ENCODE measurements at regions not wholly inside any gene's neighbourhood (a gene's known extent, or its start where the extent isn't known, plus 50 kb on each side); places are given as distances from the start of the nearest gene placed in this dataset.

- peaks cover 4% of the 10 kb centered on the region; the same call in 1 of the 2 replicates for H3K36me3 Mint-ChIP-seq
- peaks cover 4% of the 10 kb centered on the region; the same call in 1 of the 2 replicates for H3K9me3 Mint-ChIP-seq
- POLR2A ChIA-PET: interaction anchor here (0.7 to 2.6 kb wide), 2 partner anchors 12 to 56 kb away, joined by 3 to 18 read pairs; partner anchors contain the start of gene SSBP3
- peak overlapping the region; percentile 34; the same call in 1 of the 2 replicates for H3K27ac Mint-ChIP-seq
- H3K27me3 Mint-ChIP-seq (ENCODE audit: low read depth): peaks cover 3% of the 10 kb centered on the region
- DNase-seq (ENCODE audit: low spot score) (no peak), ATAC-seq (peak; percentile 8)
- TF ChIP-seq, protein P1, sequence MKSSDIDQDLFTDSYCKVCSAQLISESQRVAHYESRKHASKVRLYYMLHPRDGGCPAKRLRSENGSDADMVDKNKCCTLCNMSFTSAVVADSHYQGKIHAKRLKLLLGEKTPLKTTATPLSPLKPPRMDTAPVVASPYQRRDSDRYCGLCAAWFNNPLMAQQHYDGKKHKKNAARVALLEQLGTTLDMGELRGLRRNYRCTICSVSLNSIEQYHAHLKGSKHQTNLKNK (CRISPR knock-in tag; IDR thresholded peaks at IDR 0.05): no peak
- TF ChIP-seq FOXP1 (CRISPR knock-in tag; IDR thresholded peaks at IDR 0.05; ENCODE audit: borderline replicate concordance) (0 out of 2 replicates have a peak, but pooled peaks have one; percentile 35), GTF2I (CRISPR knock-in tag; conservative IDR thresholded peaks at IDR 0.05) (0 out of 2 replicates have a peak, but pooled peaks have one; percentile 4), SMAD3 (CRISPR knock-in tag; IDR thresholded peaks at IDR 0.05; ENCODE audit: borderline replicate concordance) (no peak), KAT7 (CRISPR knock-in tag; IDR thresholded peaks at IDR 0.05; ENCODE audit: borderline replicate concordance) (no peak)
- TF ChIP-seq, protein P2, sequence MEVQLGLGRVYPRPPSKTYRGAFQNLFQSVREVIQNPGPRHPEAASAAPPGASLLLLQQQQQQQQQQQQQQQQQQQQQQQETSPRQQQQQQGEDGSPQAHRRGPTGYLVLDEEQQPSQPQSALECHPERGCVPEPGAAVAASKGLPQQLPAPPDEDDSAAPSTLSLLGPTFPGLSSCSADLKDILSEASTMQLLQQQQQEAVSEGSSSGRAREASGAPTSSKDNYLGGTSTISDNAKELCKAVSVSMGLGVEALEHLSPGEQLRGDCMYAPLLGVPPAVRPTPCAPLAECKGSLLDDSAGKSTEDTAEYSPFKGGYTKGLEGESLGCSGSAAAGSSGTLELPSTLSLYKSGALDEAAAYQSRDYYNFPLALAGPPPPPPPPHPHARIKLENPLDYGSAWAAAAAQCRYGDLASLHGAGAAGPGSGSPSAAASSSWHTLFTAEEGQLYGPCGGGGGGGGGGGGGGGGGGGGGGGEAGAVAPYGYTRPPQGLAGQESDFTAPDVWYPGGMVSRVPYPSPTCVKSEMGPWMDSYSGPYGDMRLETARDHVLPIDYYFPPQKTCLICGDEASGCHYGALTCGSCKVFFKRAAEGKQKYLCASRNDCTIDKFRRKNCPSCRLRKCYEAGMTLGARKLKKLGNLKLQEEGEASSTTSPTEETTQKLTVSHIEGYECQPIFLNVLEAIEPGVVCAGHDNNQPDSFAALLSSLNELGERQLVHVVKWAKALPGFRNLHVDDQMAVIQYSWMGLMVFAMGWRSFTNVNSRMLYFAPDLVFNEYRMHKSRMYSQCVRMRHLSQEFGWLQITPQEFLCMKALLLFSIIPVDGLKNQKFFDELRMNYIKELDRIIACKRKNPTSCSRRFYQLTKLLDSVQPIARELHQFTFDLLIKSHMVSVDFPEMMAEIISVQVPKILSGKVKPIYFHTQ (CRISPR knock-in tag; IDR thresholded peaks at IDR 0.05): no peak
- TF ChIP-seq, protein P3, sequence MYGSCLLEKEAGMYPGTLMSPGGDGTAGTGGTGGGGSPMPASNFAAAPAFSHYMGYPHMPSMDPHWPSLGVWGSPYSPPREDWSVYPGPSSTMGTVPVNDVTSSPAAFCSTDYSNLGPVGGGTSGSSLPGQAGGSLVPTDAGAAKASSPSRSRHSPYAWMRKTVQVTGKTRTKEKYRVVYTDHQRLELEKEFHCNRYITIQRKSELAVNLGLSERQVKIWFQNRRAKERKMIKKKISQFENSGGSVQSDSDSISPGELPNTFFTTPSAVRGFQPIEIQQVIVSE (CRISPR knock-in tag; IDR thresholded peaks at IDR 0.05; ENCODE audit: borderline replicate concordance): no peak
- TF ChIP-seq, protein P4, sequence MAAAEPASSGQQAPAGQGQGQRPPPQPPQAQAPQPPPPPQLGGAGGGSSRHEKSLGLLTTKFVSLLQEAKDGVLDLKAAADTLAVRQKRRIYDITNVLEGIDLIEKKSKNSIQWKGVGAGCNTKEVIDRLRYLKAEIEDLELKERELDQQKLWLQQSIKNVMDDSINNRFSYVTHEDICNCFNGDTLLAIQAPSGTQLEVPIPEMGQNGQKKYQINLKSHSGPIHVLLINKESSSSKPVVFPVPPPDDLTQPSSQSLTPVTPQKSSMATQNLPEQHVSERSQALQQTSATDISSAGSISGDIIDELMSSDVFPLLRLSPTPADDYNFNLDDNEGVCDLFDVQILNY (CRISPR knock-in tag; IDR thresholded peaks at IDR 0.05): no peak
- CTCF ChIA-PET: interaction anchor here (0.6 to 2.5 kb wide), 7 partner anchors 25 to 339 kb away, joined by 3 to 14 read pairs (median 3); partner anchors contain the start of genes SSBP3 and TTC22
- peaks cover 75% of the 10 kb centered on the region for H3K4me1 Mint-ChIP-seq
- no peak overlapping the region for H3K4me3 Mint-ChIP-seq
Observed at GRCh38 chr1:54462597-54463258, 56.5 kb upstream of the SSBP3 start.

GRCh38 chr1:54461731-54462596, 55.8 kb upstream of the SSBP3 start:
- no peak; the same call in 1 of the 2 replicates for ATAC-seq
- Mint-ChIP-seq H3K27ac (peak overlapping the region; percentile 66; the same call in 1 of the 2 replicates), H3K36me3 (no peaks in the 10 kb centered on the region), H3K4me3 (no peak overlapping the region), H3K9me3 (no peaks in the 10 kb centered on the region), H3K27me3 (ENCODE audit: low read depth) (peaks cover 3% of the 10 kb centered on the region), H3K4me1 (peaks cover 72% of the 10 kb centered on the region)
- no peak for TF ChIP-seq NR3C1 (CRISPR knock-in tag; conservative IDR thresholded peaks at IDR 0.05; ENCODE audit: low read depth)
- TF ChIP-seq, protein P5, sequence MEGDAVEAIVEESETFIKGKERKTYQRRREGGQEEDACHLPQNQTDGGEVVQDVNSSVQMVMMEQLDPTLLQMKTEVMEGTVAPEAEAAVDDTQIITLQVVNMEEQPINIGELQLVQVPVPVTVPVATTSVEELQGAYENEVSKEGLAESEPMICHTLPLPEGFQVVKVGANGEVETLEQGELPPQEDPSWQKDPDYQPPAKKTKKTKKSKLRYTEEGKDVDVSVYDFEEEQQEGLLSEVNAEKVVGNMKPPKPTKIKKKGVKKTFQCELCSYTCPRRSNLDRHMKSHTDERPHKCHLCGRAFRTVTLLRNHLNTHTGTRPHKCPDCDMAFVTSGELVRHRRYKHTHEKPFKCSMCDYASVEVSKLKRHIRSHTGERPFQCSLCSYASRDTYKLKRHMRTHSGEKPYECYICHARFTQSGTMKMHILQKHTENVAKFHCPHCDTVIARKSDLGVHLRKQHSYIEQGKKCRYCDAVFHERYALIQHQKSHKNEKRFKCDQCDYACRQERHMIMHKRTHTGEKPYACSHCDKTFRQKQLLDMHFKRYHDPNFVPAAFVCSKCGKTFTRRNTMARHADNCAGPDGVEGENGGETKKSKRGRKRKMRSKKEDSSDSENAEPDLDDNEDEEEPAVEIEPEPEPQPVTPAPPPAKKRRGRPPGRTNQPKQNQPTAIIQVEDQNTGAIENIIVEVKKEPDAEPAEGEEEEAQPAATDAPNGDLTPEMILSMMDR (IDR thresholded peaks at IDR 0.05): no peak
- ChIA-PET CTCF (interaction anchor here (0.6 to 1.6 kb wide), 4 partner anchors 25 to 339 kb away, joined by 3 to 8 read pairs (median 3); partner anchors contain the start of gene TTC22), POLR2A (interaction anchor here (0.5 kb wide), 1 partner anchor 503 kb away, joined by 3 read pairs; no protein-coding TSS in a partner anchor)
- DNase-seq (ENCODE audit: low spot score): no peak

GRCh38 chr1:54460861-54461387, 54.7 kb upstream of the SSBP3 start:
- ChIA-PET CTCF (no interaction called here), POLR2A (no interaction called here)
- no peak overlapping the region for H3K27ac Mint-ChIP-seq
- no peak for TF ChIP-seq ELF4 (CRISPR knock-in tag; IDR thresholded peaks at IDR 0.05; ENCODE audit: low read depth)
- no peak for TF ChIP-seq USF1 (CRISPR knock-in tag; IDR thresholded peaks at IDR 0.05)
- no peak for TF ChIP-seq MLX (CRISPR knock-in tag; IDR thresholded peaks at IDR 0.05)
- no peak for TF ChIP-seq CREB1 (CRISPR knock-in tag; IDR thresholded peaks at IDR 0.05)
- TF ChIP-seq ATF3 (CRISPR knock-in tag; conservative IDR thresholded peaks at IDR 0.05): no peak
- no peak for TF ChIP-seq SMAD3 (CRISPR knock-in tag; IDR thresholded peaks at IDR 0.05; ENCODE audit: borderline replicate concordance)
- TF ChIP-seq, protein P5 (IDR thresholded peaks at IDR 0.05): no peak
- TF ChIP-seq GABPB1 (CRISPR knock-in tag; IDR thresholded peaks at IDR 0.05): no peak

More at GRCh38 chr1:54460861-54461387, 54.7 kb upstream of the SSBP3 start:
- H3K9me3 Mint-ChIP-seq: no peaks in the 10 kb centered on the region
- ATAC-seq (no peak), DNase-seq (ENCODE audit: low spot score) (no peak)
- H3K36me3 Mint-ChIP-seq: no peaks in the 10 kb centered on the region
- H3K4me1 Mint-ChIP-seq: peaks cover 70% of the 10 kb centered on the region
- H3K4me3 Mint-ChIP-seq: no peak overlapping the region
- peaks cover 3% of the 10 kb centered on the region for H3K27me3 Mint-ChIP-seq (ENCODE audit: low read depth)
